Right cardiac atrium (tissue), 5 donors: ENCODE measurements at regions not wholly inside any gene's neighbourhood (a gene's known extent, or its start where the extent isn't known, plus 50 kb on each side); places are given as distances from the start of the nearest gene placed in this dataset.

ENCODE experiments used
- ATAC-seq, 2 donors: fragments of 200-7000 bp; cut with Tn5 transposase; one replicate each; pipeline versions ENCODE4 v1.8.0 to v1.9.1; 2020; ENCODE audit warnings: moderate library complexity in 2 of 2, mild to moderate bottlenecking in 1 of 2
- DNase-seq, 3 donors: peaks; one replicate each; pipeline ENCODE4 v3.0.0-alpha.2; 2020
- H3K27ac ChIP-seq: one replicate; pipeline ENCODE4 v1.5.1; 2013; ENCODE audit warnings: mild to moderate bottlenecking, low read length, control low read depth, moderate library complexity
- H3K27me3 ChIP-seq: one replicate; pipeline ENCODE4 v1.6.1; 2013; ENCODE audit not compliant: control insufficient read depth, insufficient read depth
- H3K4me1 ChIP-seq: one replicate; pipeline ENCODE4 v1.6.1; 2013; ENCODE audit warnings: low read length; ENCODE audit not compliant: control insufficient read depth, insufficient read depth
- H3K4me3 ChIP-seq: one replicate; pipeline ENCODE4 v1.5.1; 2013; ENCODE audit warnings: low read length, control low read depth
- H3K9me3 ChIP-seq: one replicate; pipeline ENCODE4 v1.6.1; 2013; ENCODE audit warnings: low read length; ENCODE audit not compliant: control insufficient read depth
- WGBS: extraction: QIAGEN DNeasy Blood & Tissue Kit; methylation state at CpG from one replicate; pipeline ENCODE4 v1.1.7; 2013; 5-methylcytosine and 5-hydroxymethylcytosine counted together
- intact Hi-C, 4 donors: fragments of 100-400 bp; cut with DNase I; formaldehyde crosslinking; loops; one replicate each; pipeline versions ENCODE4 v1.11.0 to v1.14.0; 2022 to 2023
- donor health status: healthy with polysubstance abuse.
- donor health status: DM: no; HTN: yes; CAD: no.
- donor health status: DM: no; HTN: no; CAD: no.
- donor health status: DM: no; HTN: yes; CAD: no; lungs with severe emphysema.
- donor health status: DM: yes; HTN: yes; CAD: no.

DNA sequence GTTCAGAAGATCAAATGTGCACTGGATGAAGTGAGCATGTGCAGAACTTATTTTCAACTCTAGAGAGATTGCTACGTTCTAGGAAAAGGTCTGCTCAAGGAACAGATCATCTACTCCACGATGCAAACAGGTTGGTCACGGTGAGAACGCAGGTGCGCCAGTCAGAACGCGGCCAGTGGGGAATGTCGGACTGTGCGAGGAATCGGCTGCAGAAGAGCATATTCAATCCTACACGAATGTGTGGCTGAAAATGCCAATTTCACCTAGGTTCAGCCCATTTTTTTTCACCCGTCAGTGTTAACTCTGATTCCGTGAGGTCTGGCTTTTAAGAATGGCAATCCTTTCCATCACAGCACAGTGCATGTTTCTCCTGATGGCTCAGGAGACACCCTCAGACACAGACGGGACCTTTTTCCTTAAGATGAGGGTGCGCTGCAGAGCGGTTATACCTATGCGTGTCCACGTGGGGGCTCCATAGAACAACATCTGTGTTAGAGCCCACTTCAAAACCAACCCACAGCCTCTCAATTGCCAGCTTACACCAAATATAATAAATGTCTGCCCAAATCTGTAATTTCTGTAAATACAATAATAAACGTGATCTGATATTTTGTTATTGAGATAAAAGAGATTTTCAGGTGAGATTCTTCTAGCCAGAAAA lies 250.4 kb downstream of the FOXA2 start:
- peaks cover 5% of the 10 kb centered on the region for H3K27me3 ChIP-seq
- intact Hi-C loops = no loop called here
- ATAC-seq (peak; percentile 65 to 79), DNase-seq (peak; percentile 31 to 68 (median 60))
- H3K27ac ChIP-seq = no peak overlapping the region
- no peak overlapping the region for H3K4me3 ChIP-seq
- 37% methylated on average over 19 of the region's 19 CpGs for WGBS
- H3K9me3 ChIP-seq = no peaks in the 10 kb centered on the region
- no peaks in the 10 kb centered on the region for H3K4me1 ChIP-seq

DNA sequence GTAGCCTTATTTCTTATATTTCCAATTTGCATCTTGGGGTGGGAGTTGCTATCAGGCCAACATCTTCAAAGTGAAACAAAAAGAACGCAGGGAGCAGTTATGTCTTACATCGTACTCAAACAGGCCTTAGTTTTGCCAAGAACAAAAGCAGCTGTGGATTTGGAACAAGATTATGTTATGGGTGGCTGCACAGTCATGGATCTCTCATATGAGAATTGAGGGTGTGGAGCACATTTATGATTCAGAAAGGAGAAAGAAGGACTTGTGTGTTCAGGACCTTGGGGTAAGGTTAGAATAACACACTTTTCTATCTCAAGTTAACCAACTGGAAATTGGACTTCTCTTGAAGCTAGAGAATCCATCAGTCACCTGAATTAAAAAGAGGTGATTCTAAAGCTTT lies 259.9 kb downstream of the FOXA2 start:
- no peaks in the 10 kb centered on the region for H3K4me1 ChIP-seq
- intact Hi-C loops = no loop called here
- no peak overlapping the region for H3K4me3 ChIP-seq
- H3K27me3 ChIP-seq = no peaks in the 10 kb centered on the region
- 59% methylated on average over 2 of the region's 2 CpGs for WGBS
- no peak for DNase-seq
- H3K27ac ChIP-seq = no peak overlapping the region
- no peak for ATAC-seq
- no peaks in the 10 kb centered on the region for H3K9me3 ChIP-seq

DNA sequence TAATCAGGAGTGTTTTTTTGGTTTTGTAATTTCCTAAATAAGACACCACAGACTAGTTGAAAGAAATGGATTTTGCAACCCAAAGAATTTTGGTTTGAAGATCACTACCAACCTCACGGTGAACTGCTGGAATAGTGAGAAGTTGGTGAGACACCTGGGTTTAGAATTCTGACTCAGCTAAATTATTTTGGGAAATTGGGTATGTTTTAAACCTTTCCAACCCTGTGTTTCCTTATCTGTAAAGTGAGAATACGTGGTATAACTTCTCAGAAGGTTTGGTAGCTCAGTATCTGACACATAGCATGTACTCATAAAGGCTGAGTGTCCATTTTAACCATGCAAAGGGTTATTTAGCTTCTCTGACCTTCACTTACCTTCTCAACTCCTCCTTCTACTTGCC lies 261.9 kb downstream of the FOXA2 start:
- ATAC-seq (no peak), DNase-seq (no peak)
- Histone ChIP-seq H3K27ac (no peak overlapping the region), H3K4me1 (no peaks in the 10 kb centered on the region), H3K4me3 (no peak overlapping the region), H3K9me3 (no peaks in the 10 kb centered on the region), H3K27me3 (no peaks in the 10 kb centered on the region)
- intact Hi-C loops = no loop called here
- WGBS = 49% methylated on average over 2 of the region's 2 CpGs

DNA sequence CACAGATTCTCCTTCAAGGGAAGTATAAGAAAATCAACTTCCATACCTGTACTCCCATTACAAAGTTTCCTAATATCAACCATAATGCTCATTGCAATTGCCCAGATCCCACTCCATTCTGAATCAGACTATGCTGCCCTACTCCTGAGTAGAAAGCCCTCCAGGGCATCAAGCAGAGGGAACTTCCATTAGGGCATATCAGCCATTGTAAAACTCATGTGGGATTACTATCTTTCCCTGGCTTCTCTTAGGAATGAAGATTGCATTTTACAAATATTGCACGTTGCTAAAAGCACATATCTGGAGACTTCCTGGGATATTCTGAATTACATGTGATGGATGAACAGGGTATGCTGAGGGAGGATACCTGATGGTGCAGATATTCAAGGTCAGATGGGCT lies 263.2 kb downstream of the FOXA2 start:
- H3K27me3 ChIP-seq = peaks cover 2% of the 10 kb centered on the region
- intact Hi-C loops = no loop called here
- ATAC-seq (no peak), DNase-seq (no peak)
- no peak overlapping the region for H3K27ac ChIP-seq
- H3K4me3 ChIP-seq = no peak overlapping the region
- WGBS = 52% methylated on average over 1 of the region's 1 CpG
- no peaks in the 10 kb centered on the region for H3K9me3 ChIP-seq
- no peaks in the 10 kb centered on the region for H3K4me1 ChIP-seq

DNA sequence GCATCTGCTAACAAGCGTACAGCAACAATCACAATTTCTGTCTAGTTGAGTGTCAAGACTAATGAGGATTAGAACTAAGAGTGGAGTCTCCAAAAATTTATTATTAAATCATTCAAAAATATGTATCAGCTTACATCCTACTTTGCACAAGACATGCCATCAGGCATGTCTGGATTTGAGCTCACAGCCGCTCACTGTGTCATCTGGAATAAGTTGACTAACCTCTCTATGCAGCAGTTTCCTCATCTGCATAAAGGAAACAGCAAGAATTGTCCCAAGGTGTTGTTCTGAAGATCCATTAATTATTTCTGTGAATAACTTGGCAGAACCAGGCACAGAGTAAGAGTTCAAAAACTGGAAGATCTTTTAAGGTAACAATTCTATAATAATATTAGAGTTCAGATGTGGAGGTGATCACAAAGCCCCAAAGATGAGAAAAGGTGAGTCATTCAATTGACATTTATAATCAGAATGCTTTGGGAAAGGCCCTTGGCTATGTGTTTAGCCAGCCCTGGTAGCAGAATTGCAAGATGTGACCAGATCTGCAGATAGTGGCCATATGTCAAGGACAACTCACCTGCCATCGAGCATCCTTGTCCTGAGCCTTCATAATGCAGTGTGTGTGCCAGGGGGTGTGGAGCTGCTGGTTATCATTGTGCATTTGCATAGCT lies 264.0 kb downstream of the FOXA2 start:
- no peak overlapping the region for H3K27ac ChIP-seq
- intact Hi-C loops = no loop called here
- WGBS = 86% methylated on average over 3 of the region's 3 CpGs
- ATAC-seq (no peak), DNase-seq (no peak)
- no peaks in the 10 kb centered on the region for H3K4me1 ChIP-seq
- no peak overlapping the region for H3K4me3 ChIP-seq
- peaks cover 2% of the 10 kb centered on the region for H3K27me3 ChIP-seq
- no peaks in the 10 kb centered on the region for H3K9me3 ChIP-seq

DNA sequence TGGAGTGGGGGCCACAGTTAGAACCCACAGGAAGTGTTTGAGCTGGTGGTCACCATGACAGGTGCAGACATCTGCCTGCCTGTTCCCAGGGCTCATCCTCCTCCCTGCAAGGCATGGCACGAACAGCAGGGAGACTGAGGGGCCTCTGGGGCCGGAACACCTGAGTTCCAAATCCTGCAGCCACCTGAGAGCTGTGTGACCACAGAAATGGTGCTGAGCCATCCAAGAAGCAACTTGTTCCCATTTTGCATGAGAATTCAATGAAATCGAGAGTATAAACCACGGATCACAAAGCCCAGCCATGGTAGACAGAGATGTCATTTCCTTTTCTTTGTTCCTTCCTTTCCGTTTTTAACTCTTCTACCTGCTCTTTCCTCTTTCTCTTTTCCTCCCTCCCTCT lies 268.6 kb downstream of the FOXA2 start:
- intact Hi-C loops = no loop called here
- no peak overlapping the region for H3K4me3 ChIP-seq
- no peak for ATAC-seq
- no peak overlapping the region for H3K27ac ChIP-seq
- DNase-seq = no peak
- H3K9me3 ChIP-seq = no peaks in the 10 kb centered on the region
- no peaks in the 10 kb centered on the region for H3K4me1 ChIP-seq
- H3K27me3 ChIP-seq = peaks cover 2% of the 10 kb centered on the region
- WGBS = 62% methylated on average over 5 of the region's 5 CpGs

- H3K9me3 ChIP-seq = no peaks in the 10 kb centered on the region
- no peaks in the 10 kb centered on the region for H3K4me1 ChIP-seq
- ATAC-seq (no peak), DNase-seq (no peak)
- H3K4me3 ChIP-seq = no peak overlapping the region
- H3K27ac ChIP-seq = no peak overlapping the region
- intact Hi-C loops = no loop called here
- WGBS = 36% methylated on average over 2 of the region's 2 CpGs
- H3K27me3 ChIP-seq = peaks cover 2% of the 10 kb centered on the region
Observed at GRCh38 chr20:22315073-22315472, 269.3 kb downstream of the FOXA2 start.

DNA sequence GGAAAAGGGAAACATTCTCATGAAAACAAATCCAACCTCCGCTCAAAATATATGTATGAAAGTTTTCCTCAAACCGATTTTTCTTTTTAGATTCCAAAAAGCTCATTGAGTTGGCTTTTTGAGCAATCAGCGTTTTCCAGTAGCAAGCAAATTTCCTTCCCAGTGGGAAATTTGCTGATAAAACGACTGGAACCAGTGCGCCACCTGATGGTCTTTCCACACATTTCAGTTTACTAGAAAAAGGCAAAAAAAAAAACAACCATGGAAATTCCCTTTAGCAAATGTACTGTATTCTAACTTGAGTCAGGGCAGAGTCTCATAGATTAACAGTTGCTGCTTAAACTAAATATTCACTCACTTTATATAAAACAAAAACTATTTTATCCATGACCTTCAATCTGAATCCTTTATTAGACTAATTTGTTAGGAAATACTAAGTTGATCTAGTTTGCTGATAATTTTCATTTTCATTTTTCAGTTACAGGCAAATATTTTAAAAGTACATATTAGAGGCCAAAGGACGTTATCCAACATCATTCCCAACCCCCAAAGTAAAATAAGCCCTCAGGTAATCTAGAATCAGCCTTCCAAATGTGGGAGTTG lies 271.5 kb downstream of the FOXA2 start:
- Histone ChIP-seq H3K4me3 (no peak overlapping the region), H3K4me1 (no peaks in the 10 kb centered on the region), H3K9me3 (no peaks in the 10 kb centered on the region), H3K27me3 (peaks cover 2% of the 10 kb centered on the region), H3K27ac (no peak overlapping the region)
- ATAC-seq = no peak
- WGBS = 1% methylated on average over 6 of the region's 6 CpGs
- no peak for DNase-seq
- intact Hi-C loops = no loop called here

GRCh38 chr20:22308934-22309333 lies 275.4 kb downstream of the FOXA2 start:
- no peak for DNase-seq
- Histone ChIP-seq H3K27ac (no peak overlapping the region), H3K4me3 (no peak overlapping the region), H3K4me1 (no peaks in the 10 kb centered on the region), H3K27me3 (no peaks in the 10 kb centered on the region), H3K9me3 (no peaks in the 10 kb centered on the region)
- no peak for ATAC-seq
- intact Hi-C loops = no loop called here
- 77% methylated on average over 1 of the region's 1 CpG for WGBS

GRCh38 chr20:22307409-22307808 lies 277.0 kb downstream of the FOXA2 start:
- H3K27me3 ChIP-seq = no peaks in the 10 kb centered on the region
- 29% methylated on average over 1 of the region's 1 CpG for WGBS
- no peaks in the 10 kb centered on the region for H3K4me1 ChIP-seq

DNA sequence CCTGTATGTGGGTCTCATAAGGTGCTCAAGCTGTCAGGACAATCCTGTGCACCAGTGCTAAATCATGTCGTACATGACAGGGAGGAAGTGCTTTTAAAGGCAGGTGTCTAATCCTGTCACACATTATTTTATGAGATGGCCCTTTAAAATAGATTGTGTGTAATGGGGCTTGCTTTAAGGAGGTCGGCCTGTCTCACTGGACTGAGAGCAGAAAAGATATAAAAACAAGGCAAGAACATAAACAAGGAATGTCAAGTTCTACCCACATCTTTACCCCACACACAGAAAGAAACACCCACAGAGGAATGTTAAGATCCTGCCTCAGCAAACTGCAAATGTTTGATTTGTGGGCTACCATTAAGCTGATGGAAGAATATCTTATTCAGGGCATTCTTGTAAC lies 279.0 kb downstream of the FOXA2 start:
- H3K4me3 ChIP-seq = no peak overlapping the region
- no peak for DNase-seq
- no peaks in the 10 kb centered on the region for H3K27me3 ChIP-seq
- no peaks in the 10 kb centered on the region for H3K4me1 ChIP-seq
- no peak for ATAC-seq
- H3K9me3 ChIP-seq = no peaks in the 10 kb centered on the region
- intact Hi-C loops = no loop called here
- no peak overlapping the region for H3K27ac ChIP-seq
- 54% methylated on average over 2 of the region's 2 CpGs for WGBS

More at GRCh38 chr20:22307409-22307808, 277.0 kb downstream of the FOXA2 start:
- H3K4me3 ChIP-seq = no peak overlapping the region
- DNase-seq (no peak), ATAC-seq (no peak)
- H3K9me3 ChIP-seq = no peaks in the 10 kb centered on the region
- no peak overlapping the region for H3K27ac ChIP-seq
- intact Hi-C loops = no loop called here
